ENCODE measurements at regions not wholly inside any gene's neighbourhood (a gene's known extent, or its start where the extent isn't known, plus 50 kb on each side); places are given as distances from the start of the nearest gene placed in this dataset.

GRCh38 chr20:56764671-56765070 lies 135.6 kb downstream of the TFAP2C start:
- DNase-seq (ENCODE audit: low spot score in 2 of 2) = no peak

GRCh38 chr20:56765172-56766073 lies 136.3 kb downstream of the TFAP2C start:
- TF ChIP-seq, protein P1, sequence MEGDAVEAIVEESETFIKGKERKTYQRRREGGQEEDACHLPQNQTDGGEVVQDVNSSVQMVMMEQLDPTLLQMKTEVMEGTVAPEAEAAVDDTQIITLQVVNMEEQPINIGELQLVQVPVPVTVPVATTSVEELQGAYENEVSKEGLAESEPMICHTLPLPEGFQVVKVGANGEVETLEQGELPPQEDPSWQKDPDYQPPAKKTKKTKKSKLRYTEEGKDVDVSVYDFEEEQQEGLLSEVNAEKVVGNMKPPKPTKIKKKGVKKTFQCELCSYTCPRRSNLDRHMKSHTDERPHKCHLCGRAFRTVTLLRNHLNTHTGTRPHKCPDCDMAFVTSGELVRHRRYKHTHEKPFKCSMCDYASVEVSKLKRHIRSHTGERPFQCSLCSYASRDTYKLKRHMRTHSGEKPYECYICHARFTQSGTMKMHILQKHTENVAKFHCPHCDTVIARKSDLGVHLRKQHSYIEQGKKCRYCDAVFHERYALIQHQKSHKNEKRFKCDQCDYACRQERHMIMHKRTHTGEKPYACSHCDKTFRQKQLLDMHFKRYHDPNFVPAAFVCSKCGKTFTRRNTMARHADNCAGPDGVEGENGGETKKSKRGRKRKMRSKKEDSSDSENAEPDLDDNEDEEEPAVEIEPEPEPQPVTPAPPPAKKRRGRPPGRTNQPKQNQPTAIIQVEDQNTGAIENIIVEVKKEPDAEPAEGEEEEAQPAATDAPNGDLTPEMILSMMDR (IDR thresholded peaks at IDR 0.05) = no peak
- Histone ChIP-seq H3K4me3 (no peak overlapping the region), H3K9me3 (no peaks in the 10 kb centered on the region), H3K27ac (no peak overlapping the region), H3K27me3 (no peaks in the 10 kb centered on the region), H3K4me1 (no peaks in the 10 kb centered on the region), H3K36me3 (no peaks in the 10 kb centered on the region)
- DNase-seq (ENCODE audit: low spot score in 2 of 2) = no peak
- intact Hi-C loops (cut with DNase I) = no loop called here

More at GRCh38 chr20:56764671-56765070, 135.6 kb downstream of the TFAP2C start:
- Histone ChIP-seq H3K36me3 (no peaks in the 10 kb centered on the region), H3K4me3 (no peak overlapping the region), H3K27ac (no peak overlapping the region), H3K9me3 (no peaks in the 10 kb centered on the region), H3K27me3 (no peaks in the 10 kb centered on the region), H3K4me1 (no peaks in the 10 kb centered on the region)
- intact Hi-C loops (cut with DNase I) = no loop called here
- TF ChIP-seq, protein P1 (IDR thresholded peaks at IDR 0.05) = no peak

GRCh38 chr20:56766528-56766927 lies 137.4 kb downstream of the TFAP2C start:
- H3K27me3 ChIP-seq = no peaks in the 10 kb centered on the region
- TF ChIP-seq, protein P1 (IDR thresholded peaks at IDR 0.05) = no peak
- no peak overlapping the region for H3K4me3 ChIP-seq
- intact Hi-C loops (cut with DNase I) = no loop called here
- no peaks in the 10 kb centered on the region for H3K9me3 ChIP-seq
- no peaks in the 10 kb centered on the region for H3K36me3 ChIP-seq
- no peak for DNase-seq (ENCODE audit: low spot score in 2 of 2)
- no peak overlapping the region for H3K27ac ChIP-seq
- H3K4me1 ChIP-seq = no peaks in the 10 kb centered on the region

- no peak overlapping the region for H3K4me3 ChIP-seq
- H3K27me3 ChIP-seq = no peaks in the 10 kb centered on the region
- intact Hi-C loops (cut with DNase I) = no loop called here
- H3K27ac ChIP-seq = no peak overlapping the region
- no peaks in the 10 kb centered on the region for H3K36me3 ChIP-seq
- DNase-seq (ENCODE audit: low spot score in 2 of 2) = no peak
- TF ChIP-seq, protein P1 (IDR thresholded peaks at IDR 0.05) = no peak
- H3K4me1 ChIP-seq = no peaks in the 10 kb centered on the region
- no peaks in the 10 kb centered on the region for H3K9me3 ChIP-seq
These were observed 141.0 kb downstream of the TFAP2C start for GRCh38 chr20:56769921-56770600.

DNA sequence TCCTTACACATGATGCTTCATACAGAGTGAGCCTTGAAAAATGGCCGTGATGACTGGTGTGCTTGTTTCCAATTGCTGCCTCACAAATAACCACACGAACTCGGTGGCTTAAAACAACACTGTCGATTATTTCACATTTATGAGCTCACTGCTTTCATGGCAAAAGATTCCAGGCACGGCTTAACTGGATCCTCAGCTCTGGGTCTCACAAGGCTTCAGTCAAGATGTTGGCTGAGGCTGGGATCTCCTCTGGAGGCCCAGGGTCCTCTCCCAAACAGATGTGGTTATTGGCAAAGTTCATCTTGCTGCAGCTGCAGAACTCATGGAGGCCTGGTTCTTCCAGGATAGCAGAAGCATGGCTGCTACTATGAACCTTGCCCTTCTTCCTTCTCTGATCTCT lies 144.6 kb downstream of the TFAP2C start:
- H3K27ac ChIP-seq = no peak overlapping the region
- no peak overlapping the region for H3K4me3 ChIP-seq
- no peaks in the 10 kb centered on the region for H3K4me1 ChIP-seq
- H3K36me3 ChIP-seq = no peaks in the 10 kb centered on the region
- DNase-seq (ENCODE audit: low spot score in 2 of 2) = no peak
- no peaks in the 10 kb centered on the region for H3K27me3 ChIP-seq
- TF ChIP-seq, protein P1 (IDR thresholded peaks at IDR 0.05) = no peak
- intact Hi-C loops (cut with DNase I) = no loop called here
- H3K9me3 ChIP-seq = no peaks in the 10 kb centered on the region

Measured in ascending aorta (tissue), 2 donors.